ENCODE measurements at regions not wholly inside any gene's neighbourhood (a gene's known extent, or its start where the extent isn't known, plus 50 kb on each side); places are given as distances from the start of the nearest gene placed in this dataset.
"Not testable (repeated sequence)": the region's sequence is repeated elsewhere in the genome, so short reads cannot be mapped to it uniquely, and the experiment has no call there.

DNA sequence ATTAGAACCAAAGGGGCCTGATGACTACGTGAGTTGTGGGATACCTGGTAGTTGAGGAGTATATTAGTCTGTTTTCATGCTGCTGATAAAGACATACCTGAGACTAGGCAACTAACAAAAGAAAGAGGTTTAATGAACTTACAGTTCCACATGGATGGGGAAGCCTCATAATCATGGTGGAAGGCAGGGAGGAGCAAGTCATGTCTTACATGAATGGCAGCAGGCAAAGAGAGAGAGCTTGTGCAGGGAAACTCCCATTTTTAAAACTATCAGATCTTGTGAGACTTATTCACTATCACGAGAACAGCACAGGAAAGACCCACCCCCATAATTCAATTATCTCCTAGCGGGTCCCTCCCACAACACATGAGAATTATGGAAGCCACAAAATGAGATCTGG lies 98.4 kb downstream of the APIP start:
- TF ChIP-seq, protein P1, sequence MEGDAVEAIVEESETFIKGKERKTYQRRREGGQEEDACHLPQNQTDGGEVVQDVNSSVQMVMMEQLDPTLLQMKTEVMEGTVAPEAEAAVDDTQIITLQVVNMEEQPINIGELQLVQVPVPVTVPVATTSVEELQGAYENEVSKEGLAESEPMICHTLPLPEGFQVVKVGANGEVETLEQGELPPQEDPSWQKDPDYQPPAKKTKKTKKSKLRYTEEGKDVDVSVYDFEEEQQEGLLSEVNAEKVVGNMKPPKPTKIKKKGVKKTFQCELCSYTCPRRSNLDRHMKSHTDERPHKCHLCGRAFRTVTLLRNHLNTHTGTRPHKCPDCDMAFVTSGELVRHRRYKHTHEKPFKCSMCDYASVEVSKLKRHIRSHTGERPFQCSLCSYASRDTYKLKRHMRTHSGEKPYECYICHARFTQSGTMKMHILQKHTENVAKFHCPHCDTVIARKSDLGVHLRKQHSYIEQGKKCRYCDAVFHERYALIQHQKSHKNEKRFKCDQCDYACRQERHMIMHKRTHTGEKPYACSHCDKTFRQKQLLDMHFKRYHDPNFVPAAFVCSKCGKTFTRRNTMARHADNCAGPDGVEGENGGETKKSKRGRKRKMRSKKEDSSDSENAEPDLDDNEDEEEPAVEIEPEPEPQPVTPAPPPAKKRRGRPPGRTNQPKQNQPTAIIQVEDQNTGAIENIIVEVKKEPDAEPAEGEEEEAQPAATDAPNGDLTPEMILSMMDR (conservative IDR thresholded peaks at IDR 0.05; ENCODE audit: low read depth, low read length): not testable (repeated sequence)
- TF ChIP-seq EZH2 (IDR thresholded peaks at IDR 0.05; ENCODE audit: borderline replicate concordance, low read depth, low read length, poor library complexity, severe bottlenecking): not testable (repeated sequence)
